Activated T-helper 1 cell treated with anti-CD3 and anti-CD28 coated beads, Interleukin-12 subunit alpha, Interleukin-12 subunit beta, Interleukin-2, Interleukin-4 antibody, amounts not matched to agents 30 ng/mL and 10 ng/mL and 1 ng/mL, durations not matched to agents 14 hours and 24 hours and 36 hours (primary cell): ENCODE measurements at regions not wholly inside any gene's neighbourhood (a gene's known extent, or its start where the extent isn't known, plus 50 kb on each side); places are given as distances from the start of the nearest gene placed in this dataset.

Experiments used
- DNase-seq: peaks from one replicate; pipeline ENCODE4 v3.0.0; 2021; ENCODE audit warnings: low spot score
- H3K27ac Mint-ChIP-seq: one replicate; pipeline ENCODE4 v1.8.0; 2021; ENCODE audit warnings: mild to moderate bottlenecking, mixed read lengths
- H3K27me3 Mint-ChIP-seq: one replicate; pipeline ENCODE4 v1.8.0; 2022; ENCODE audit warnings: mild to moderate bottlenecking, moderate library complexity, mixed read lengths; ENCODE audit not compliant: insufficient read depth
- H3K36me3 Mint-ChIP-seq: one replicate; pipeline ENCODE4 v1.8.0; 2021; ENCODE audit warnings: low read depth, mixed read lengths
- H3K4me1 Mint-ChIP-seq: one replicate; pipeline ENCODE4 v1.8.0; 2021; ENCODE audit warnings: low read depth, mixed read lengths
- H3K4me3 Mint-ChIP-seq: one replicate; pipeline ENCODE4 v1.8.0; 2021; ENCODE audit warnings: mild to moderate bottlenecking, moderate library complexity, mixed read lengths
- H3K9me3 Mint-ChIP-seq: one replicate; pipeline ENCODE4 v1.8.0; 2021; ENCODE audit warnings: mixed read lengths
- intact Hi-C: fragments of 100-400 bp; cut with micrococcal nuclease; formaldehyde crosslinking; loops from one replicate; pipeline ENCODE4 v1.15.1; 2024

- Mint-ChIP-seq H3K36me3 (no peaks in the 10 kb centered on the region), H3K27me3 (no peaks in the 10 kb centered on the region), H3K27ac (no peak overlapping the region), H3K9me3 (peaks cover 42% of the 10 kb centered on the region), H3K4me3 (no peak overlapping the region), H3K4me1 (no peaks in the 10 kb centered on the region)
- no peak for DNase-seq
- intact Hi-C loops, result loop anchor here (10.0 kb wide), 1 partner anchor 61 kb away; no protein-coding TSS in a partner anchor
These were observed 708.4 kb downstream of the POM121L12 start for GRCh38 chr7:53743697-53744402.

- no peak overlapping the region for H3K4me3 Mint-ChIP-seq
- intact Hi-C loops, result loop anchor here (10.0 kb wide), 1 partner anchor 60 kb away; no protein-coding TSS in a partner anchor
These were observed 708.9 kb downstream of the POM121L12 start for GRCh38 chr7:53744403-53744760.

DNA sequence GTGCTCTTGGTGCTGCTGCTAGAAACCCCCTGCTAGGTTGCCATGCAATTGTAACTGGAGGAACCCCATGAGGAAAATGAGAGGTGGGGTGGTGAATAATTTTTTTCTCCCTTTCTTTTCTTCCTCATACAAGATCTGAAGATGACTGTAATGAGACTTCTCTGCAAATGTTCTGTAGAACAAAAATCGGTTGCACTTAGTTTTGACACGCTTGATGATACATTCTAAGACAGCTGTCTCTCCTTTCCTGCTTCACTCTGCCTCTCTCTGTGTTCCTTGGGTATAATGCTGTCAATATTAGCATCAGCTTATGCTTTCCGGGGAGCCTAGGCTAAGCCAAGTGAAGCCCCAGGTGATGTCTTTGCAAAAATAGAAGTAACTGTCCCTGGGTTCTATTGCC lies 721.5 kb downstream of the POM121L12 start:
- no peak overlapping the region for H3K27ac Mint-ChIP-seq
- H3K4me3 Mint-ChIP-seq, result no peak overlapping the region
- H3K4me1 Mint-ChIP-seq, result no peaks in the 10 kb centered on the region
- peaks cover 38% of the 10 kb centered on the region for H3K9me3 Mint-ChIP-seq
- H3K36me3 Mint-ChIP-seq, result no peaks in the 10 kb centered on the region
- no peaks in the 10 kb centered on the region for H3K27me3 Mint-ChIP-seq
- DNase-seq, result no peak
- intact Hi-C loops, result no loop called here

More at GRCh38 chr7:53744403-53744760, 708.9 kb downstream of the POM121L12 start:
- Mint-ChIP-seq H3K27ac (no peak overlapping the region), H3K4me1 (no peaks in the 10 kb centered on the region), H3K9me3 (peaks cover 39% of the 10 kb centered on the region), H3K27me3 (no peaks in the 10 kb centered on the region), H3K36me3 (no peaks in the 10 kb centered on the region)
- no peak for DNase-seq

GRCh38 chr7:53768186-53768585 lies 732.8 kb downstream of the POM121L12 start:
- DNase-seq, result no peak
- Mint-ChIP-seq H3K36me3 (no peaks in the 10 kb centered on the region), H3K27me3 (no peaks in the 10 kb centered on the region), H3K27ac (no peak overlapping the region), H3K9me3 (peaks cover 47% of the 10 kb centered on the region), H3K4me3 (no peak overlapping the region), H3K4me1 (no peaks in the 10 kb centered on the region)
- intact Hi-C loops, result no loop called here

GRCh38 chr7:53771701-53772100 lies 736.3 kb downstream of the POM121L12 start:
- peaks cover 36% of the 10 kb centered on the region for H3K9me3 Mint-ChIP-seq
- H3K27ac Mint-ChIP-seq, result no peak overlapping the region
- DNase-seq, result no peak
- intact Hi-C loops, result no loop called here
- H3K36me3 Mint-ChIP-seq, result no peaks in the 10 kb centered on the region
- H3K27me3 Mint-ChIP-seq, result no peaks in the 10 kb centered on the region
- H3K4me3 Mint-ChIP-seq, result no peak overlapping the region
- no peaks in the 10 kb centered on the region for H3K4me1 Mint-ChIP-seq

DNA sequence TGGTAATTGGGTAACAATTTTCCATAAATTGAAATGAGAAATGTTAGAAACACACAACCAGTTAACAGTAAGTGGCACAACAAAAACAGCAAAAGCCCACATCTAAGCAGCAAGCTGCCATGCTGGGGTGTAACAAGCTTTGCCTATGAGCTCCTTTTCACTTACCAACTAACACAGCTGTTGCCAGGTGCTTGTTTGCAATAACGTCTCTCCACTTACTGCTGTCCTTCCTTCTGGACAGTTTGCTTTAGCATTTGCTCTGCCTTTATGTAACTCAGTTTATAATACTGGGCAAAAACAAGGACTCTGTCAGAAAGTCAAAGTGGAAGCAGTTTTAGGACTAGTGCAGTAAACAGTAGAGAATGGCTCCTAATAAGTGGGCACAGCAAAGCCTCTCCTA lies 740.9 kb downstream of the POM121L12 start:
- Mint-ChIP-seq H3K4me3 (no peak overlapping the region), H3K4me1 (no peaks in the 10 kb centered on the region), H3K9me3 (peaks cover 18% of the 10 kb centered on the region), H3K27ac (no peak overlapping the region), H3K36me3 (no peaks in the 10 kb centered on the region), H3K27me3 (no peaks in the 10 kb centered on the region)
- DNase-seq, result no peak
- intact Hi-C loops, result no loop called here

DNA sequence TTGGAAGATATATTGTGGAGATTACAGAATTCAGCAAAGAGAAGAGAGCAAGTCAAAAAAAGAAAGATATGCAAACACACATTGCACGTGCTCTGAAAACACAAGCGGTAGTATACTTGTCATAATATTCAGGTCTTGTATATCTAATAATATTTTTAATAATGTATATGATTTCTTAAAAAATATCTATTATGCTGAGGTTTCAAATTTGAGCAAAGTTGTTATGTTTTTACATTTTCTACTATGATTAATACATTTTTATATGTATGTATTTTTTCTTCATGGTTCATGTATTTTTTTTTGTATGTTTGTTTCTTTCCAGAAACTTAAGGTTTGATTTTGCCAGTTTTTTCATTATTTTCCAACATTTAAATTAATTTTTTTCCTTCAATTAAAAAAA lies 752.4 kb upstream of the VSTM2A start:
- no peak overlapping the region for H3K4me3 Mint-ChIP-seq
- no peak for DNase-seq
- no peaks in the 10 kb centered on the region for H3K4me1 Mint-ChIP-seq
- no peaks in the 10 kb centered on the region for H3K36me3 Mint-ChIP-seq
- H3K27ac Mint-ChIP-seq, result no peak overlapping the region
- intact Hi-C loops, result no loop called here
- peaks cover 10% of the 10 kb centered on the region for H3K9me3 Mint-ChIP-seq
- H3K27me3 Mint-ChIP-seq, result no peaks in the 10 kb centered on the region

- Mint-ChIP-seq H3K4me1 (no peaks in the 10 kb centered on the region), H3K27me3 (no peaks in the 10 kb centered on the region), H3K36me3 (no peaks in the 10 kb centered on the region), H3K9me3 (peaks cover 25% of the 10 kb centered on the region), H3K4me3 (no peak overlapping the region), H3K27ac (no peak overlapping the region)
- DNase-seq, result no peak
- intact Hi-C loops, result no loop called here
These were observed 747.4 kb upstream of the VSTM2A start for GRCh38 chr7:53794816-53795215.

DNA sequence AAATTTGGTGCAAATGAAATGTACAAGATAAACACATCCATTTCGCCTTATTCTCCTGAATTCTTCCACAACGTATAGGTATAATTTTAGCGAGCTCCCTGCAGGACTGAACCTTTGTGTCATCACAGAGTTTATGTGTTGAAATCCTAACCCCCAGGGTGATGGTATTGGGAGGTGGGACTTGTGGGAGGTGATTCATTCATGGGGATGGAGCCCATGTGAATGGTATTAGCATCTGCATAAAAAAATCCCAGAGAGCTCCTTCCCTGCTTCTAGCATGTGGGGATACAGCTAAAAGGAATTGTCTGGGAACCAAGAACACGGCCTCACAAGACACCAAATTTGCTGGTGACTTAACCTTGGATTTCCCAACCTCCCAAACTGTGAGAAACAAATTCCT lies 741.4 kb upstream of the VSTM2A start:
- H3K36me3 Mint-ChIP-seq, result no peaks in the 10 kb centered on the region
- no peak overlapping the region for H3K4me3 Mint-ChIP-seq
- H3K4me1 Mint-ChIP-seq, result no peaks in the 10 kb centered on the region
- DNase-seq, result no peak
- intact Hi-C loops, result loop anchor here (10.0 kb wide), 1 partner anchor 56 kb away; no protein-coding TSS in a partner anchor
- no peaks in the 10 kb centered on the region for H3K27me3 Mint-ChIP-seq
- H3K9me3 Mint-ChIP-seq, result peaks cover 16% of the 10 kb centered on the region
- no peak overlapping the region for H3K27ac Mint-ChIP-seq

- Mint-ChIP-seq H3K27ac (no peak overlapping the region), H3K4me3 (no peak overlapping the region), H3K9me3 (peaks cover 9% of the 10 kb centered on the region), H3K27me3 (no peaks in the 10 kb centered on the region), H3K4me1 (no peaks in the 10 kb centered on the region), H3K36me3 (no peaks in the 10 kb centered on the region)
- intact Hi-C loops, result loop anchor here (10.0 kb wide), 1 partner anchor 61 kb away; no protein-coding TSS in a partner anchor
- DNase-seq, result no peak
These were observed 736.1 kb upstream of the VSTM2A start for GRCh38 chr7:53806119-53806518.

- intact Hi-C loops, result no loop called here
- DNase-seq, result no peak
- no peaks in the 10 kb centered on the region for H3K36me3 Mint-ChIP-seq
These were observed 730.6 kb upstream of the VSTM2A start for GRCh38 chr7:53811555-53812079.

DNA sequence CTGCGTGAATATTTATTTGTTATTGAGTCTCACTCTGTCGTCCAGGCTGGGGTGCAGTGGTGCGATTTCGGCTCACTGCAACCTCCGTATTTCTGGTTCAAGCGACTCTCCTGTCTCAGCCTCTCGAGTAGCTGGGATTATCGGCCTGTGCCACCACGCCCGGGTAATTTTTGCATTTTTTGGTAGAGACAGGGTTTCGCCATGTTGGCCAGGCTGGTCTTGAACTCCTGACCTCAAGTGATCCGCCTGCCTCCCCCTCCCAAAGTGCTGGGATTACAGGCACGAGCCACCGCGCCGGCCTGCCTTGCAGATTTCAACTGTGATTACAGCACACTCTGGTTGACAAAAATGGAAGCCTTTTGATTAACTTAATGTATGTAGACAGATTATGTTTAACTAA lies 730.0 kb upstream of the VSTM2A start:
- Mint-ChIP-seq H3K9me3 (peaks cover 19% of the 10 kb centered on the region), H3K27me3 (no peaks in the 10 kb centered on the region), H3K36me3 (no peaks in the 10 kb centered on the region), H3K27ac (no peak overlapping the region), H3K4me3 (no peak overlapping the region), H3K4me1 (no peaks in the 10 kb centered on the region)
- intact Hi-C loops, result no loop called here
- DNase-seq, result no peak

More at GRCh38 chr7:53811555-53812079, 730.6 kb upstream of the VSTM2A start:
- Mint-ChIP-seq H3K4me3 (no peak overlapping the region), H3K9me3 (peaks cover 20% of the 10 kb centered on the region), H3K4me1 (no peaks in the 10 kb centered on the region), H3K27ac (no peak overlapping the region), H3K27me3 (no peaks in the 10 kb centered on the region)

- no peaks in the 10 kb centered on the region for H3K4me1 Mint-ChIP-seq
- peaks cover 20% of the 10 kb centered on the region for H3K9me3 Mint-ChIP-seq
- intact Hi-C loops, result no loop called here
- no peak overlapping the region for H3K4me3 Mint-ChIP-seq
- no peaks in the 10 kb centered on the region for H3K36me3 Mint-ChIP-seq
- H3K27me3 Mint-ChIP-seq, result no peaks in the 10 kb centered on the region
- H3K27ac Mint-ChIP-seq, result no peak overlapping the region
- no peak for DNase-seq
These were observed 706.9 kb upstream of the VSTM2A start for GRCh38 chr7:53835301-53835700.
